Activated CD8-positive, alpha-beta memory T cell treated with anti-CD3 and anti-CD28 coated beads, Interleukin-2, amount 10 ng/mL, durations not matched to agents 7 days and 5 days (primary cell): ENCODE measurements at regions not wholly inside any gene's neighbourhood (a gene's known extent, or its start where the extent isn't known, plus 50 kb on each side); places are given as distances from the start of the nearest gene placed in this dataset.

Experiments
- ATAC-seq: fragments of 150-1000 bp; cut with Tn5 transposase; one replicate; pipeline ENCODE4 v1.10.0; 2021; ENCODE audit warnings: moderate library complexity
- CTCF ChIA-PET: fragments of 350-600 bp; sonication (Branson Sonifier 250); formaldehyde crosslinking; loops from one replicate; lab custom pipeline; 2021; ENCODE audit warnings: antibody characterized with exemption; lab: Charles Lee
- DNase-seq: peaks from one replicate; pipeline ENCODE4 v3.0.0-alpha.2; 2020
- H3K27ac Mint-ChIP-seq: one replicate; pipeline ENCODE4 v1.8.0; 2021; ENCODE audit warnings: mild to moderate bottlenecking, mixed read lengths
- H3K27me3 Mint-ChIP-seq: one replicate; pipeline ENCODE4 v1.8.0; 2021; ENCODE audit warnings: mixed read lengths
- H3K36me3 Mint-ChIP-seq: one replicate; pipeline ENCODE4 v1.8.0; 2021; ENCODE audit warnings: mild to moderate bottlenecking, mixed read lengths
- H3K4me1 Mint-ChIP-seq: one replicate; pipeline ENCODE4 v1.8.0; 2021; ENCODE audit warnings: mixed read lengths
- H3K4me3 Mint-ChIP-seq: one replicate; pipeline ENCODE4 v1.8.0; 2021; ENCODE audit warnings: mild to moderate bottlenecking, moderate library complexity, mixed read lengths
- H3K9me3 Mint-ChIP-seq: one replicate; pipeline ENCODE4 v1.8.0; 2022; ENCODE audit warnings: low read depth, mixed read lengths

- DNase-seq (no peak), ATAC-seq (no peak)
- H3K4me1 Mint-ChIP-seq: no peaks in the 10 kb centered on the region
- CTCF ChIA-PET: no interaction called here
- H3K27ac Mint-ChIP-seq: no peak overlapping the region
- no peak overlapping the region for H3K4me3 Mint-ChIP-seq
- no peaks in the 10 kb centered on the region for H3K27me3 Mint-ChIP-seq
- H3K36me3 Mint-ChIP-seq: no peaks in the 10 kb centered on the region
- peaks cover 10% of the 10 kb centered on the region for H3K9me3 Mint-ChIP-seq
Observed at GRCh38 chr4:187232196-187232595, 508.5 kb upstream of the FAT1 start.

- ATAC-seq: no peak
- Mint-ChIP-seq H3K27ac (no peak overlapping the region), H3K4me1 (no peaks in the 10 kb centered on the region), H3K4me3 (no peak overlapping the region), H3K36me3 (no peaks in the 10 kb centered on the region), H3K9me3 (peaks cover 7% of the 10 kb centered on the region), H3K27me3 (no peaks in the 10 kb centered on the region)
- CTCF ChIA-PET: no interaction called here
- DNase-seq: no peak
Observed at GRCh38 chr4:187232796-187233195, 509.1 kb upstream of the FAT1 start.

GRCh38 chr4:187235456-187236170 is 512.0 kb upstream of the FAT1 start:
- DNase-seq (no peak), ATAC-seq (no peak)
- Mint-ChIP-seq H3K4me3 (no peak overlapping the region), H3K4me1 (no peaks in the 10 kb centered on the region), H3K27ac (no peak overlapping the region), H3K36me3 (no peaks in the 10 kb centered on the region), H3K9me3 (peaks cover 8% of the 10 kb centered on the region), H3K27me3 (no peaks in the 10 kb centered on the region)
- CTCF ChIA-PET: no interaction called here

- Mint-ChIP-seq H3K27ac (no peak overlapping the region), H3K4me1 (no peaks in the 10 kb centered on the region), H3K36me3 (no peaks in the 10 kb centered on the region), H3K27me3 (no peaks in the 10 kb centered on the region), H3K4me3 (no peak overlapping the region), H3K9me3 (peaks cover 6% of the 10 kb centered on the region)
- ATAC-seq (no peak), DNase-seq (no peak)
- CTCF ChIA-PET: no interaction called here
Observed at GRCh38 chr4:187236209-187236890, 512.7 kb upstream of the FAT1 start.

- no peak overlapping the region for H3K27ac Mint-ChIP-seq
- DNase-seq: no peak
- H3K36me3 Mint-ChIP-seq: no peaks in the 10 kb centered on the region
- no peak overlapping the region for H3K4me3 Mint-ChIP-seq
- ATAC-seq: no peak
- H3K4me1 Mint-ChIP-seq: no peaks in the 10 kb centered on the region
- peaks cover 12% of the 10 kb centered on the region for H3K9me3 Mint-ChIP-seq
- CTCF ChIA-PET: interaction anchor here (0.7 kb wide), 1 partner anchor 108 kb away, joined by 3 read pairs; no protein-coding TSS in a partner anchor
- H3K27me3 Mint-ChIP-seq: no peaks in the 10 kb centered on the region
Observed at GRCh38 chr4:187238646-187239045, 515.0 kb upstream of the FAT1 start.

- no peaks in the 10 kb centered on the region for H3K4me1 Mint-ChIP-seq
- no peak overlapping the region for H3K27ac Mint-ChIP-seq
- H3K9me3 Mint-ChIP-seq: peaks cover 11% of the 10 kb centered on the region
- no peak for ATAC-seq
- no peak for DNase-seq
- H3K27me3 Mint-ChIP-seq: no peaks in the 10 kb centered on the region
- H3K36me3 Mint-ChIP-seq: no peaks in the 10 kb centered on the region
- CTCF ChIA-PET: no interaction called here
- no peak overlapping the region for H3K4me3 Mint-ChIP-seq
Observed at GRCh38 chr4:187251896-187252295, 528.2 kb upstream of the FAT1 start.

GRCh38 chr4:187256897-187257296 is 533.2 kb upstream of the FAT1 start:
- no peak for DNase-seq
- ATAC-seq: no peak
- H3K9me3 Mint-ChIP-seq: peaks cover 6% of the 10 kb centered on the region
- CTCF ChIA-PET: no interaction called here
- H3K27ac Mint-ChIP-seq: no peak overlapping the region
- no peaks in the 10 kb centered on the region for H3K27me3 Mint-ChIP-seq
- peaks cover 1% of the 10 kb centered on the region for H3K36me3 Mint-ChIP-seq
- H3K4me1 Mint-ChIP-seq: no peaks in the 10 kb centered on the region
- H3K4me3 Mint-ChIP-seq: no peak overlapping the region

GRCh38 chr4:187258651-187259401 is 535.2 kb upstream of the FAT1 start:
- Mint-ChIP-seq H3K36me3 (peaks cover 1% of the 10 kb centered on the region), H3K9me3 (peaks cover 7% of the 10 kb centered on the region), H3K27me3 (no peaks in the 10 kb centered on the region), H3K27ac (no peak overlapping the region), H3K4me3 (no peak overlapping the region), H3K4me1 (no peaks in the 10 kb centered on the region)
- no peak for ATAC-seq
- no peak for DNase-seq
- CTCF ChIA-PET: no interaction called here

- ATAC-seq (no peak), DNase-seq (no peak)
- CTCF ChIA-PET: no interaction called here
- no peak overlapping the region for H3K4me3 Mint-ChIP-seq
- no peaks in the 10 kb centered on the region for H3K4me1 Mint-ChIP-seq
- H3K27ac Mint-ChIP-seq: no peak overlapping the region
- H3K36me3 Mint-ChIP-seq: no peaks in the 10 kb centered on the region
- peaks cover 4% of the 10 kb centered on the region for H3K9me3 Mint-ChIP-seq
- no peaks in the 10 kb centered on the region for H3K27me3 Mint-ChIP-seq
Observed at GRCh38 chr4:187268940-187269339, 545.3 kb upstream of the FAT1 start.

GRCh38 chr4:187270154-187270553 is 546.5 kb upstream of the FAT1 start:
- DNase-seq (no peak), ATAC-seq (no peak)
- H3K9me3 Mint-ChIP-seq: peaks cover 4% of the 10 kb centered on the region
- H3K27me3 Mint-ChIP-seq: no peaks in the 10 kb centered on the region
- CTCF ChIA-PET: no interaction called here
- H3K36me3 Mint-ChIP-seq: no peaks in the 10 kb centered on the region
- H3K4me1 Mint-ChIP-seq: no peaks in the 10 kb centered on the region
- H3K4me3 Mint-ChIP-seq: no peak overlapping the region
- H3K27ac Mint-ChIP-seq: no peak overlapping the region

- Mint-ChIP-seq H3K9me3 (peaks cover 4% of the 10 kb centered on the region), H3K4me3 (no peak overlapping the region), H3K27ac (no peak overlapping the region), H3K27me3 (no peaks in the 10 kb centered on the region), H3K36me3 (no peaks in the 10 kb centered on the region), H3K4me1 (no peaks in the 10 kb centered on the region)
- ATAC-seq: no peak
- CTCF ChIA-PET: no interaction called here
- no peak for DNase-seq
Observed at GRCh38 chr4:187271848-187272247, 548.2 kb upstream of the FAT1 start.

GRCh38 chr4:187274153-187274552 is 550.5 kb upstream of the FAT1 start:
- CTCF ChIA-PET: no interaction called here
- Mint-ChIP-seq H3K9me3 (peaks cover 4% of the 10 kb centered on the region), H3K36me3 (no peaks in the 10 kb centered on the region), H3K27me3 (no peaks in the 10 kb centered on the region), H3K27ac (no peak overlapping the region), H3K4me3 (no peak overlapping the region), H3K4me1 (no peaks in the 10 kb centered on the region)
- DNase-seq (no peak), ATAC-seq (no peak)

GRCh38 chr4:187276736-187277408 is 553.2 kb upstream of the FAT1 start:
- Mint-ChIP-seq H3K4me3 (no peak overlapping the region), H3K27ac (no peak overlapping the region), H3K27me3 (no peaks in the 10 kb centered on the region), H3K36me3 (no peaks in the 10 kb centered on the region), H3K4me1 (no peaks in the 10 kb centered on the region), H3K9me3 (peaks cover 10% of the 10 kb centered on the region)
- ATAC-seq: no peak
- DNase-seq: no peak
- CTCF ChIA-PET: no interaction called here
